Mucosa of rectum (tissue), 2 donors: ENCODE measurements at regions not wholly inside any gene's neighbourhood (a gene's known extent, or its start where the extent isn't known, plus 50 kb on each side); places are given as distances from the start of the nearest gene placed in this dataset.

ENCODE experiments used
- H3K27ac ChIP-seq, 2 donors: one replicate each; pipeline ENCODE4 v1.7.0; 2013; ENCODE audit warnings: inconsistent platforms in 2 of 2, low read depth in 2 of 2, low read length in 2 of 2
- H3K27me3 ChIP-seq, 2 donors: one replicate each; pipeline ENCODE4 v1.7.0; 2013; ENCODE audit warnings: low read length in 2 of 2; ENCODE audit not compliant: control insufficient read depth in 2 of 2, insufficient read depth in 2 of 2
- H3K36me3 ChIP-seq, 2 donors: one replicate each; pipeline ENCODE4 v1.7.0; 2013; ENCODE audit warnings: low read length in 2 of 2; ENCODE audit not compliant: control insufficient read depth in 2 of 2, insufficient read depth in 2 of 2
- H3K4me1 ChIP-seq, 2 donors: one replicate each; pipeline ENCODE4 v1.7.0; 2013; ENCODE audit warnings: low read length in 2 of 2, mild to moderate bottlenecking in 1 of 2; ENCODE audit not compliant: control insufficient read depth in 2 of 2, insufficient read depth in 2 of 2
- H3K4me3 ChIP-seq, 2 donors: one replicate each; pipeline ENCODE4 v1.7.0; 2013; ENCODE audit warnings: low read length in 2 of 2
- H3K9ac ChIP-seq, 2 donors: one replicate each; pipeline ENCODE4 v1.7.0; 2013; ENCODE audit warnings: low read length in 2 of 2, low read depth in 1 of 2, mild to moderate bottlenecking in 1 of 2
- H3K9me3 ChIP-seq, 2 donors: one replicate each; pipeline ENCODE4 v1.7.0; 2013; ENCODE audit warnings: low read length in 2 of 2; ENCODE audit not compliant: control insufficient read depth in 2 of 2
- donor health status: healthy.
- donor health status: Normal muscosa, but diverticular disease.

GRCh38 chr20:40189621-40190020, 499.4 kb downstream of the MAFB start:
- H3K27me3 ChIP-seq, result no peaks in the 10 kb centered on the region
- H3K4me1 ChIP-seq, result no peaks in the 10 kb centered on the region
- H3K9me3 ChIP-seq, result no peaks in the 10 kb centered on the region
- no peaks in the 10 kb centered on the region for H3K36me3 ChIP-seq
- no peak overlapping the region for H3K4me3 ChIP-seq
- H3K27ac ChIP-seq, result no peak overlapping the region
- H3K9ac ChIP-seq, result no peak overlapping the region

DNA sequence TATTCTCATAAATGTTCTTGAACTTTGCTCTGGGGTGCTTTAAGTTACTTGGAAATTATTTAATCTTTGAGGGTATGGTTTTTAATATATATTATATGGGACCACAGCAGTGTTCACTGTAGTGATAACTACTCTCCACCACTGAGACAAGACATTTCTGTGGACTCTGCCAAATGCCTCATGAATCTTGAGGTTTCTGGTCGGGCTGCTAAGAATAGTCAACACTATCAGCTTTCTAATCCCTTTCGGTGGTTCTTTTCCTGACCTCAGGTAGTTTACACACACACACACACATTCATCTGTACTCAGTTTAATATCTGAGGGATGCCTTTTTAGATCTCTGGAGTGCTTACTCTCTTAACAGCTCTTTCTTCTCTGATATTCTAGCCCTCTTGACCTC, 500.7 kb downstream of the MAFB start:
- Histone ChIP-seq H3K27me3 (no peaks in the 10 kb centered on the region), H3K4me3 (no peak overlapping the region), H3K9me3 (no peaks in the 10 kb centered on the region), H3K4me1 (no peaks in the 10 kb centered on the region), H3K36me3 (no peaks in the 10 kb centered on the region), H3K9ac (no peak overlapping the region), H3K27ac (no peak overlapping the region)

DNA sequence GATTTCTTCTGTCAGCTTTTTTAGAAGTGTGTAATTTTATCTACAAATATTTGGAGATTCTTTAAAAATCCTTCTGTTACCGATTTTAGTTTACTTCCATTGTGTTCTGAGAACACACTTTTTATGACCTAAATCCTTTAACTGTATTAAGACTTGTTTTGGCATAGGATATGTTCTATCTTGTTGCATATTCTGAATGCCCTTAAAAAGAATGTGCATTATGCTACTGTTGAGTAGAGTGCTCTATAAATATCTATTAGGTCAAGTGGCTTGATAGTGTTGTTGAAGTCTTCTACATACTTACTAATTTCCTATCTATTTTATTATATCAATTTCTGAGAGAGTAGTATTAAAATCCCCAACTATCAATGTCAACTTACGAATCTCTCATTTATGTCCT, 502.2 kb downstream of the MAFB start:
- Histone ChIP-seq H3K9ac (no peak overlapping the region), H3K9me3 (no peaks in the 10 kb centered on the region), H3K4me3 (no peak overlapping the region), H3K27me3 (no peaks in the 10 kb centered on the region), H3K27ac (no peak overlapping the region), H3K36me3 (no peaks in the 10 kb centered on the region), H3K4me1 (no peaks in the 10 kb centered on the region)

GRCh38 chr20:40181676-40182075, 507.4 kb downstream of the MAFB start:
- Histone ChIP-seq H3K27ac (no peak overlapping the region), H3K36me3 (no peaks in the 10 kb centered on the region), H3K9ac (no peak overlapping the region), H3K27me3 (no peaks in the 10 kb centered on the region), H3K4me1 (no peaks in the 10 kb centered on the region), H3K9me3 (no peaks in the 10 kb centered on the region), H3K4me3 (no peak overlapping the region)

DNA sequence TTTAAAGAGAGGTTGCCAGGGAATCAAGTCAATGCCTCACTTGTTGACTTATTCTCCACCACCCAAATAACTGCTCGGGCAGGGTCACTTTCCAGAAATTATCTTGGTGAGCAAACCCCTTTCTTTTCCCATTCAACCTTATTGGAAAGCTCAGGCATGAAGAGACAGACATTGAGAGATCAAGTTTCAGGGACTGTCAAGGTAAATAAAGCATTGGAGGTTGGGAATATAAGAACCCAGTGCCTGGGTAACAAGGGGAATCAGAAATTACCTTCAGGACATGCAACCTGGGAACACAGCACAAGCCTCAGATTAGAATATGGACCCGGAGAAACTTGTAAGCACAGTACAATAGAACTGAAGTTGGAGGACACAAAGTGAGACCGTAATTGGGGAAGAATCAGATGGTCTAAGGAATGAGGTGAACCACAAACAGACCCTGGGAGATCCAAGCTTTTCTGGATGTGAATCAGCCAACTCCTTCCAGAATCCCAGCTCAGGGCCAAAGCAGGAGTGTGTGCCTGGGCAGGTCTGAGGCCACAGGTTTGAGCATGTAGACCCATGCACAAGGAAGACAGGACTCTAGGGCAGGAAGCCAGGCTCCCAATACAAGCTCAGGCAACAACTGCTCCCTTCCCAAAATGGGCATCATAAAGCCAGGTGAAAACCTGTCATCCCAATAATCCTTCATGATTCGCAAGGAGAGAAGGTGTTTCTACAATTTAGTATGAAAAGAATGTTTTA, 512.8 kb downstream of the MAFB start:
- Histone ChIP-seq H3K4me1 (no peaks in the 10 kb centered on the region), H3K27ac (no peak overlapping the region), H3K9ac (no peak overlapping the region)

GRCh38 chr20:40175296-40175695, 513.7 kb downstream of the MAFB start:
- no peaks in the 10 kb centered on the region for H3K36me3 ChIP-seq

More for the DNA sequence above, 512.8 kb downstream of the MAFB start:
- no peaks in the 10 kb centered on the region for H3K27me3 ChIP-seq
- no peak overlapping the region for H3K4me3 ChIP-seq
- H3K36me3 ChIP-seq, result no peaks in the 10 kb centered on the region
- H3K9me3 ChIP-seq, result no peaks in the 10 kb centered on the region

DNA sequence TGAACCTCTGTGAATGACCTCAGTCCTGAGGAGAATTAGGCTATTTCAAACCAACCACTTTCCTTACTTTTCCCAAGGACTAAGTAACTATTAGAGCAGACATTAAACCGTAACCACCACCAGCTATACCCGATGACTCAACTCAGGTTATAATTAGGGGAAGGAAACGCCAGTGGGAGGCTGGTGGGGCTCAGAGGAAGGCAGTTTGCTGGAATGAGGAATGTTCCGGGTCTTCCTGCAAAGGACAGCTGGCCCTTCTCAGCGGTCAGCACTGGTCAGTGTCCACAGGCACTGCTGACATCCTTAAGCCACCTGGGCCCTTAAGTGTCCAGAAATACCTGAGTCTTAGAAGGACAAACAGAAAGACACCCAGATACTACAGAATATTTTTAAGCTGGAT, 515.2 kb downstream of the MAFB start:
- H3K27me3 ChIP-seq, result no peaks in the 10 kb centered on the region
- H3K27ac ChIP-seq, result no peak overlapping the region
- no peak overlapping the region for H3K9ac ChIP-seq
- H3K36me3 ChIP-seq, result no peaks in the 10 kb centered on the region
- H3K9me3 ChIP-seq, result no peaks in the 10 kb centered on the region
- no peaks in the 10 kb centered on the region for H3K4me1 ChIP-seq
- H3K4me3 ChIP-seq, result no peak overlapping the region

More at GRCh38 chr20:40175296-40175695, 513.7 kb downstream of the MAFB start:
- Histone ChIP-seq H3K9ac (no peak overlapping the region), H3K27me3 (no peaks in the 10 kb centered on the region), H3K9me3 (no peaks in the 10 kb centered on the region), H3K4me3 (no peak overlapping the region), H3K4me1 (no peaks in the 10 kb centered on the region), H3K27ac (no peak overlapping the region)

GRCh38 chr20:40168981-40169620, 519.9 kb downstream of the MAFB start:
- H3K9ac ChIP-seq, result no peak overlapping the region
- H3K4me1 ChIP-seq, result no peaks in the 10 kb centered on the region
- no peak overlapping the region for H3K4me3 ChIP-seq
- H3K36me3 ChIP-seq, result no peaks in the 10 kb centered on the region
- no peaks in the 10 kb centered on the region for H3K27me3 ChIP-seq
- H3K27ac ChIP-seq, result no peak overlapping the region
- no peaks in the 10 kb centered on the region for H3K9me3 ChIP-seq

- Histone ChIP-seq H3K4me3 (no peak overlapping the region), H3K4me1 (no peaks in the 10 kb centered on the region), H3K27me3 (no peaks in the 10 kb centered on the region), H3K9ac (no peak overlapping the region), H3K9me3 (no peaks in the 10 kb centered on the region), H3K36me3 (no peaks in the 10 kb centered on the region), H3K27ac (no peak overlapping the region)
These were observed 527.6 kb downstream of the MAFB start for GRCh38 chr20:40161391-40161790.

DNA sequence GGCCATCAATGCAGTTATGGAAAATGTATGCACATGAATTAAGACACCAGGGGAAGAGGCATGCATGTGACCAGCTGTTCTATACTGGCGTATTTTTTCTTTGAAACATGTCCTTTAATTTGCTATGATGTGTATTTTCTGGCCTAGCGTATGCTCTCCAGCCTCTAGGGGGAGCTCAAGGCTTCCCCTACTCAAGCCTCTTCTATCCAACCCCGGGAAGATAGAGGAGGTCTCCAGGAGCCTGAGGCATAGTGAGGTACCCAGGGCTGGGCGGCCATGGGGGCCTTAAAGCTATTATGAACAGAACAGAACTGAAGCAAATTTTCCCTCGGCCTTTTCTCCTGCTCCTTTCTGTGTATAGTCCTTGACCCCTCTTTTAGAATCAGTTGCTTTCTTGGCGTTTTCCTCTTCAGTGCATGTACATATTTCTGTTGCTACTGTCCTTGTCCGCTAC, 528.9 kb downstream of the MAFB start:
- Histone ChIP-seq H3K36me3 (no peaks in the 10 kb centered on the region), H3K4me1 (no peaks in the 10 kb centered on the region), H3K27me3 (no peaks in the 10 kb centered on the region), H3K9ac (no peak overlapping the region), H3K4me3 (no peak overlapping the region), H3K27ac (no peak overlapping the region), H3K9me3 (no peaks in the 10 kb centered on the region)
